Stimulated activated CD4-positive, alpha-beta T cell treated with anti-CD3 and anti-CD28 coated beads, Interleukin-2, amount 100 ng/mL, for 24 hours (primary cell): ENCODE measurements at regions not wholly inside any gene's neighbourhood (a gene's known extent, or its start where the extent isn't known, plus 50 kb on each side); places are given as distances from the start of the nearest gene placed in this dataset.
"Not testable (repeated sequence)": the region's sequence is repeated elsewhere in the genome, so short reads cannot be mapped to it uniquely, and the experiment has no call there.

Experiments
- DNase-seq, 2 donors: peaks; one replicate each; pipeline ENCODE4 v3.0.0-alpha.2; 2020

DNA sequence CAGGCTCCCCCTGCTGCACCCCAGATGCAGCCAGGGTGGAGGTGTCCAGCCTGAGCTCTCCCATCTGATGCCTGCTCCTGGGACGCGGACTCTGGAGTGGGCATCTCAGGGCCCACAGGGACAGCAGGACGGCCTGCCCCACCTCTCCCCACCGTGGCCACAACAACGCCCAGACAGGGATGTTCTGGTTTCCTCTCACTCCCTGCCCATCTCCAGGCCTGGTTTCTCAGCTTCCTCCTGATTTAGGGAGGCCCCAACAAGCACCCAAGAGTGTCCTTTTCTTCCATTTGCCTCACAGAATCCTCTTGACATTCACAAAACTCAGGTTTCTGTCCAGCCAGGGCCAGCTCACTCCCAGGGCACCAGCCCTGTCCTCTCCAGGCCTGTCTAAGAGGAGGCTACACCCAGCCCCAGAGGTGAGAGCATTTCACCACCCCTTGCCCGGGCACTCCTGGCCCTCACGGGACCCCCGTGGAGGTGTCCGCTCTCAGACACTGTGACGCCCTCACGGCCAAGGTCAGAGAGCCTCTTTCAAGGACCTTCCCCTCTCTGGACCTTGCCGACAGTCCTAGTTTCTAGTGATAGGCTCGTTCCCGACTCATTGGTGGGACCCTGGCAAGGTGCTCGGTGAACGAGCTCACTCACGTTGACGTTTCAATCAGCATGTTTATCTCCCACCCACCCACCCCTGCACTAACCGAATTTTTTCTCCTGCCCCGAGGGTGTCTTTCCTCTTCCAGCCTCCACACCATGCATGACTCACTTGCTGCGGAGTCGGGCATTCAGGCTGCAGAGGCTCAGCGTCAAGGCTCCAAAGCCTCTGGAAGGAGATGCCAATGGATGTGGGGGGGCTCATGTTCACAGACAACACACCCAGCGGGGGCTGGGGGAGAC is 62.0 kb upstream of the UNC5A start:
- peak in 1 of 2 donors; percentile 12 for DNase-seq

- peak in 1 of 2 donors; percentile 13 for DNase-seq
Observed at GRCh38 chr5:176748967-176749935, 61.1 kb upstream of the UNC5A start.

GRCh38 chr5:176750144-176750543 is 60.2 kb upstream of the UNC5A start:
- DNase-seq, result peak in 1 of 2 donors; percentile 6

DNA sequence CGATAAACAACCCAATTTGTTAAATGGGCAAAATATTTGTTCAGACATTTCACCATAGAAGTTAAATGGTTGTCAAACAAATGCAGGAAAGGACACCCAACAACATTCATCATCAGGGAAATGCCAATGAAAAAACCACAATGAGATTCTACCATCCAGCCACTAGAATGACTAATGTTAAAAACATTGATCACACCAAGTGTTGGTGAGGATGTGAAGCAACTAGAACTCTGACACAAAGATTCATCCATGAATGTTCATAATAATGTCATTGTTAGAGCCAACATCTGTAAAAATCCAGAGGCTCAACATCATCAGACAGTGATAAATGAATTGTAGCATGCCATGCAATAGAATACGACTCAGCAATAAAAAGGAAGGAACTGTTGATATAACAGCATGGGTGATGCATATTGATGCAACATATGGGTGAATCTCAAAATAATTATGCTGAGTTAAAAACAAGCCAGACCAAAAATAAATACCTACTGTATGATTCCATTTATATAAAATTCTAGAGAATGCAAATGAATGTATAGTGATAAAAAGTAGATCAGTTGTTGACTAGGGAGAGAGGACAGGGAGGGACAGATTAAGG is 55.9 kb upstream of the UNC5A start:
- DNase-seq, result no peak

GRCh38 chr5:176755593-176755992 is 54.8 kb upstream of the UNC5A start:
- DNase-seq, result not testable (repeated sequence)

- DNase-seq, result not testable (repeated sequence)
Observed at GRCh38 chr5:176757569-176757968, 52.8 kb upstream of the UNC5A start.
